Skeletal muscle satellite cell (primary cell): ENCODE measurements at regions not wholly inside any gene's neighbourhood (a gene's known extent, or its start where the extent isn't known, plus 50 kb on each side); places are given as distances from the start of the nearest gene placed in this dataset.

Experiments
- H3K27me3 ChIP-seq: 2 replicates; pipeline ENCODE4 v1.7.0; 2013; ENCODE audit warnings: low read length; ENCODE audit not compliant: control insufficient read depth, insufficient read depth
- H3K36me3 ChIP-seq: 2 replicates; pipeline ENCODE4 v1.7.0; 2013; ENCODE audit warnings: mild to moderate bottlenecking, control low read depth, low read length; ENCODE audit not compliant: insufficient read depth
- H3K4me1 ChIP-seq: 2 replicates; pipeline ENCODE4 v1.7.0; 2013; ENCODE audit warnings: low read length; ENCODE audit not compliant: control insufficient read depth, insufficient read depth
- H3K4me2 ChIP-seq: 2 replicates; pipeline ENCODE4 v1.7.0; 2013; ENCODE audit warnings: mild to moderate bottlenecking, low read length
- H3K4me3 ChIP-seq: 2 replicates; pipeline ENCODE4 v1.7.0; 2013; ENCODE audit warnings: low read length
- H3K9ac ChIP-seq: 2 replicates; pipeline ENCODE4 v1.7.0; 2013; ENCODE audit warnings: mild to moderate bottlenecking, low read depth, low read length, moderate library complexity
- H3K9me3 ChIP-seq: replicated peaks from 2 replicates; pipeline ENCODE4 v1.7.0; 2013; ENCODE audit warnings: mild to moderate bottlenecking, control low read depth, low read length

DNA sequence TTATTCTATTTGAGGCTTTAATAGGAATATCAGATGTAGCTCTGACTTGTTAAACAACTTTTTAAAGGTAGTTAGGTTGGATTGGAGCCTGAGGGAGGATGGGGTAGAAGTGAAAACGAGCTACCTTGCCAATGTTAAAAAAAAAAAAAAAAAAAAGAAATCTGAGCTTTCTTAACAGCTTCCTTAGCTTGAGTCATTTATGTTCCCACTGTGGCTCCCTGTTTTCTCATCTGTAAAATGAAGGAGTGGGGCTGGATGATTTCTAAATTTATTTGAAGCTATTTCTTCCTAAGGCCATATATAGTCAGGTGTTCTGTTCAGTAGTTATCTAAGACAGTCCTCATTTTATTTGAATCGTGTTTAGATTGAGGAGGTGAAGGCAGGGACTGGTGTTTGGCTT lies 105.7 kb downstream of the EDEM1 start:
- Histone ChIP-seq H3K9me3 (no peaks in the 10 kb centered on the region), H3K27me3 (no peaks in the 10 kb centered on the region), H3K4me3 (no peak overlapping the region), H3K36me3 (no peaks in the 10 kb centered on the region), H3K9ac (no peak overlapping the region), H3K4me2 (no peak overlapping the region), H3K4me1 (no peaks in the 10 kb centered on the region)

DNA sequence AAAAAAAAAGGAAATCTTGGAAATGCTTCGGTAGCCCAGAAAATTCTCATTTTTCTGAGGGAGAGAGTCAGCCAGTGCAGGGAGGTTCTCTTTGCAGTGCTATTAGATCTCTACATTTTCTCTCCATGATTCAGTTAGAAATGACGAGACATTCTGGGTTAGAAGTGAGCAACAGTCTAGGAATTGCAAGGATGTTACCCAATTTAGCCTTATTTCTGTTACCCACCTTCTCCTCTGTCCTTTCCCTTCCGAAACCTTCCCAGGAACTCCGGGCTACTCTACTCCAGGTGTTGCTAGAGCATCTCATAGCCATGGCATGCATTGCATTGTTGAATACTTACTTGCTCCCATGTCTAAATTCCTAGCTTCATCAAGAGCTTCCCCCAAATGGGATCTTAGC lies 106.8 kb downstream of the EDEM1 start:
- Histone ChIP-seq H3K9ac (no peak overlapping the region), H3K4me3 (no peak overlapping the region), H3K27me3 (no peaks in the 10 kb centered on the region), H3K36me3 (no peaks in the 10 kb centered on the region), H3K4me1 (no peaks in the 10 kb centered on the region), H3K9me3 (no peaks in the 10 kb centered on the region), H3K4me2 (no peak overlapping the region)

DNA sequence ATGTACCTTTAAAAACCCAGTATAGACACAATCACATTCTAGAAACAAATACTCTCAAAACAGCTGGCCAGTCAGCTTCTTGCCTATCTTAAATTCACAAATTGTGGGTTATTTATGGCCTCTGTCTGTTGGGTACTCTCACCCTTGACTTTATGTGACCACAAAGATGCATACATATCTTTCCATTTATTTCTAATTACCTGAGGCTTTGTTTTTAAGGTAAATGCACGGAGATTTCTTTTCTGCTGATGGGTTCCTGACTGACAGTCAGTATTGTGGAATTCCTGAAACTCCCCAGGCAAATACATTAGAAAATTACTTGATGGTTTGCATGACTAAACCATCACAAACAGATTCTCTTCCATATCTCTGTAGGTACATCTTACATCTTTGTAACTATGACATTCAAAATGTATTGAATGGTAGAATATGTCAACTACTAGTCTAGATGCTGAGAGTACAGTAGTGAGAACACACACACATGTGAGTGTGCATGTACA lies 107.7 kb downstream of the EDEM1 start:
- no peaks in the 10 kb centered on the region for H3K27me3 ChIP-seq
- H3K4me3 ChIP-seq: no peak overlapping the region
- H3K9me3 ChIP-seq: no peaks in the 10 kb centered on the region
- no peaks in the 10 kb centered on the region for H3K36me3 ChIP-seq
- H3K4me1 ChIP-seq: no peaks in the 10 kb centered on the region
- H3K4me2 ChIP-seq: no peak overlapping the region
- no peak overlapping the region for H3K9ac ChIP-seq

DNA sequence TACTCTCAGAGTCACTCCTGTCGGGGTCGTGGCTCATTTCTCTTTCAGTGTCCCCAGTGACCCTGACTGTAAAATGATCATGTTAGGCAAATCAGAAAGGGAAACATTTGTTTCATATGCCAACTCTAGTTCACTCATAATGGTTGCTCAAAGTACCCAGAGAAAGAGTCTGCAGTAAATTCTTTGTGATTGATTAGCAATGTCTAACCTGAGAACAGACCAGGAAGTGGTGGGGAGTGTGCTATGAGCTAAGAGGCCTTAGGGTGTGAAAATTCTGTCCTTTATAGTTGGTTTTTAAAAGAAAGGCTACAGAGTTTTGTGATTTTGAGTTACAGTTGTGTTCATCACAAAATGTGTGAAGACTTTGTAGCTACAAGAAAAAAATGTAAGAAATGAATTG lies 108.9 kb downstream of the EDEM1 start:
- Histone ChIP-seq H3K9ac (no peak overlapping the region), H3K4me3 (no peak overlapping the region), H3K36me3 (no peaks in the 10 kb centered on the region), H3K4me2 (no peak overlapping the region), H3K9me3 (no peaks in the 10 kb centered on the region), H3K4me1 (no peaks in the 10 kb centered on the region), H3K27me3 (no peaks in the 10 kb centered on the region)

DNA sequence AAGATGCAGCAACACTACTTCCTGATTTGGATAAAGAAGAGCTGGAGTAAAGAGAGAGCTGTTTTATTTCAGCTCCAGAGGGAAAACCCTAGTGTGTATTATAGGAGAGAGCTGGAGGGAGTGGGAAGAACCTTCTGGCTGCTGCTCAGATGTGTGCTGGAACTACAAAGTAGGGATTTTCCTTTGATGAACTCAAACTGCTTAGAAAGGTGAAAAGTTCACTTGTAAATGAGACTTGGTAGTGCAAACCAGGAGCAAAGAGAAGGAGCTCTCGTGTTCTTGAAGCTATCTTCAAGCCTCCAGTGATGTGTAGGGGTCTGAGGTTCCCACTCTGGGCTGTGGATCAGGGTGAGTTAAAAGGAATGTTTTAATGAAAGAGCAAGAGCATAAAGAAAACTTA lies 110.4 kb downstream of the EDEM1 start:
- H3K9me3 ChIP-seq: no peaks in the 10 kb centered on the region
- no peaks in the 10 kb centered on the region for H3K36me3 ChIP-seq
- H3K9ac ChIP-seq: no peak overlapping the region
- H3K27me3 ChIP-seq: no peaks in the 10 kb centered on the region
- no peak overlapping the region for H3K4me3 ChIP-seq
- H3K4me2 ChIP-seq: no peak overlapping the region
- no peaks in the 10 kb centered on the region for H3K4me1 ChIP-seq

DNA sequence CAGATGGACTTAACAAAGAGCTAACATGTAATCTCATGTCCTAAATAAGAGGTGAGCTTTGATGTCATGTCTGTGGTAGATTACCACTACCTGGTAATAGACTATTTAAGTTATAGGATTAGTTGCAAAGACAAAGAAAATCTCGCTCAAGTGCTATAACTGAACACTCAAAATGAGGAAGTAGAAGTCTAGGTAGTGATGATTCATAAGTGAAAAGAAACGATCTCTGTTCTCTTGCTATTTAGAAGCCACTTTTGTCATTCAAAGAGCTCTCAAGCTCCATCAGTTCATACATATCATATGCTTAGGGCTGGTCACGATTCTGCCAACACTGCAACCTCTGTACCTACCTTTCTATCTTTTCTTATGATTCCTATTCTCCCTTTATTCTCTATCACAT lies 110.9 kb downstream of the EDEM1 start:
- H3K27me3 ChIP-seq: no peaks in the 10 kb centered on the region
- H3K36me3 ChIP-seq: no peaks in the 10 kb centered on the region
- H3K4me3 ChIP-seq: no peak overlapping the region
- H3K4me2 ChIP-seq: no peak overlapping the region
- no peaks in the 10 kb centered on the region for H3K4me1 ChIP-seq
- no peak overlapping the region for H3K9ac ChIP-seq
- no peaks in the 10 kb centered on the region for H3K9me3 ChIP-seq

DNA sequence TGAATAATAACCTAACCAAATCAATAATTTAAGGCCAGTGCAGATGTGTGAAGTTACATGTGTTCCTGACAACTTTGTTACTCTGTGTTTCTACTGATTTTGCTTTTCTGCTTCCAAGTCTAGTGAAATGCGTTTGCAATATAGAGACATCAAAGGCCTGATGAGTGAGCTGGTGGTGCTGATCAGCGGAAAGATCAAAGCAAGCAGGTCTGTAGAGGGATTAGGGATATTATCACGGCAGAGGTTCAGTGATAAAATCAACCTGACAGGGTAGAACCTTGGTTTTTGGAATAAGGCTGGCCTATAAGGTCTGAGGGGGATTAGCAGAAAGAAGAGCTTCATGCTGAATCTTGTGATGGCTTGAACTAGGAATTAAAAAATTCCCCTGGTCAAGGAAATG lies 111.7 kb downstream of the EDEM1 start:
- H3K4me3 ChIP-seq: no peak overlapping the region
- no peaks in the 10 kb centered on the region for H3K27me3 ChIP-seq
- no peaks in the 10 kb centered on the region for H3K36me3 ChIP-seq
- H3K9ac ChIP-seq: no peak overlapping the region
- no peaks in the 10 kb centered on the region for H3K4me1 ChIP-seq
- no peaks in the 10 kb centered on the region for H3K9me3 ChIP-seq
- H3K4me2 ChIP-seq: no peak overlapping the region

DNA sequence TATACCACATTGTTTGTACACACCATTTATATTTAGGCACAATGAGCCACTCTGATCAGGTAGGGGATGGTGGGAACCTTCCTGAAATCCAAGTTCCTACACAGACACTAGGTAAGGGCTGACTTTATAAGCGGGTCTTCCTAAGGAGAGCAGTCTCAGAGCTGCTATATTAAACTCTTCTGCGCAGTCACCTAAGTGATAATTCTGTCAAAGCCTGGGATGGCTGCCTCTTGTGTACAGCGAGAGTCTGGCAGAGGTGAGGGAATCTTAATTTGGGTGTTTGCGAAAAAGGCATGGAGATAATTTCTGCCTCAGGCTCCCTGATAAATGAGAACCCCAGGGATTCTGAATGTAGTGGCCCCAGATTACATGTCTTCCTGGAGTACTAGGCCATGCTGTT lies 113.1 kb downstream of the EDEM1 start:
- H3K9ac ChIP-seq: no peak overlapping the region
- H3K4me2 ChIP-seq: no peak overlapping the region
- H3K4me1 ChIP-seq: no peaks in the 10 kb centered on the region
- no peaks in the 10 kb centered on the region for H3K9me3 ChIP-seq
- H3K36me3 ChIP-seq: no peaks in the 10 kb centered on the region
- no peak overlapping the region for H3K4me3 ChIP-seq
- H3K27me3 ChIP-seq: no peaks in the 10 kb centered on the region

DNA sequence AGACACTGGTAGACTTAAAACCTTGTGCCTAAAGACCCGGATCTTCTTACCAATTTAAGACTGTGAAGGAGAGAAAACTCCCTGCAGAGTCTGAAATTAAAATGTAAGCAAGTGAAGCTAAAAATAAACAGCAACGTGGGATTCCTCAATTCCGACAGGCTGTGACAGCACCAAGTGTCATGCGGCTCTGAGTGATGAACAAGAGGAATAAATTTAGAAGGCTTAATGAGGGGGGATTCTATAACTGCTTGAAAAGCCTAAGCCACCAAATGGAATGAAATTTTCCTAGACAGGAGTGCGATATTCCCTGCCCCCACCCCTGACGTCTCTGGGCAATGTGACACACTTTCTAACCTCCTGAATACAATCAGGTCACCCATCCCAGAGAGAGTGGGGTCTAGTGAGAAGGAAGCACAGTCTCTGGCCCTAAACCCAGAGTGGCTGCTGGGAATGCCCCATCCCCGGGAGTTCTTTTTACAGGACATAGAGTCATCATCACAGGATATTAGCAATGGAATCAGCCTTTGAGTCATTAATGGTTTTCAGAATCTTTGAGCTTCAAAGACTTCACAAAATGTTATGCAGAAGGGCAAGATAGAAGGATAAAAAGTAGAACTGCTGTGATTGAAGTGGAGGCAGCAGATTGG lies 114.3 kb downstream of the EDEM1 start:
- Histone ChIP-seq H3K4me3 (no peak overlapping the region), H3K36me3 (no peaks in the 10 kb centered on the region), H3K4me2 (no peak overlapping the region), H3K4me1 (no peaks in the 10 kb centered on the region), H3K9me3 (no peaks in the 10 kb centered on the region), H3K9ac (no peak overlapping the region), H3K27me3 (no peaks in the 10 kb centered on the region)

DNA sequence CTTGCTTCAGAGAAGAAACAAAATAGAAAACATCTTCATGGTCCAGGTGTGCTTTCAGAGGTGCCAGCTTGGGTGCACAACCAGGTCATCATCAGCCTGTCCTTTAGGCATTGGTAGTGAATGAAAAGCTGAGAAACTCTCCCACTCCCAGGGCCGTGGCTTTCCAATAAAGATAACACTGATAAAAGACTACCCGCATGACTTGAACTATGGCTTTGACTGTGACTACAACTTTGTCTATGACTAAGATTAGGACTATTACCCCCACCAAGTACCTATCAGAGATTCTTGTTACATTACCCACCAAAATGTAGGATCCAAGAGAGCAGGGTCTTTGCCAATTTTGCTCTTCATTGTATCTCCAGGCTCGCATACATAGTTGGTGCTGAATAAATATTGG lies 115.2 kb downstream of the EDEM1 start:
- Histone ChIP-seq H3K4me1 (no peaks in the 10 kb centered on the region), H3K27me3 (no peaks in the 10 kb centered on the region), H3K9me3 (no peaks in the 10 kb centered on the region), H3K4me3 (no peak overlapping the region), H3K4me2 (no peak overlapping the region), H3K9ac (no peak overlapping the region), H3K36me3 (no peaks in the 10 kb centered on the region)

DNA sequence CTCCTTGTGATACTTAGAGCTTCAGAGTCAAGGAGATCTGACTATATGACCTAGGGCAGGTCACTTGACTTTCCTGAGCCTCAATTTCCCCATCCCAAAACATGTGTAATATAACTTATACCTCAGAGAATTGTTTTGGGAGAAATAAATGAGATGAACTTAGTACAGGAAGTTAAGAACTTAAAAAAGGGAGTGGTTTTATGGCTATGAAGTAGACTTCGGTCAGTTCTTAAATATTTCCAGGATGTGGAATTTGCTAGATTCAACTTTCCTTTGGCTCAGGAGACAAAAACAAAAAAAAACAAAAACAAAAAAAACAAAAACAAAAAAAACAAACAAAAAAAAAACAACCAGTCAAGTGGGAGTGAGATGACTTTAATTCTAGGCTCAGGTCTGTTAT lies 116.7 kb downstream of the EDEM1 start:
- H3K4me2 ChIP-seq: no peak overlapping the region
- no peaks in the 10 kb centered on the region for H3K9me3 ChIP-seq
- no peaks in the 10 kb centered on the region for H3K4me1 ChIP-seq

DNA sequence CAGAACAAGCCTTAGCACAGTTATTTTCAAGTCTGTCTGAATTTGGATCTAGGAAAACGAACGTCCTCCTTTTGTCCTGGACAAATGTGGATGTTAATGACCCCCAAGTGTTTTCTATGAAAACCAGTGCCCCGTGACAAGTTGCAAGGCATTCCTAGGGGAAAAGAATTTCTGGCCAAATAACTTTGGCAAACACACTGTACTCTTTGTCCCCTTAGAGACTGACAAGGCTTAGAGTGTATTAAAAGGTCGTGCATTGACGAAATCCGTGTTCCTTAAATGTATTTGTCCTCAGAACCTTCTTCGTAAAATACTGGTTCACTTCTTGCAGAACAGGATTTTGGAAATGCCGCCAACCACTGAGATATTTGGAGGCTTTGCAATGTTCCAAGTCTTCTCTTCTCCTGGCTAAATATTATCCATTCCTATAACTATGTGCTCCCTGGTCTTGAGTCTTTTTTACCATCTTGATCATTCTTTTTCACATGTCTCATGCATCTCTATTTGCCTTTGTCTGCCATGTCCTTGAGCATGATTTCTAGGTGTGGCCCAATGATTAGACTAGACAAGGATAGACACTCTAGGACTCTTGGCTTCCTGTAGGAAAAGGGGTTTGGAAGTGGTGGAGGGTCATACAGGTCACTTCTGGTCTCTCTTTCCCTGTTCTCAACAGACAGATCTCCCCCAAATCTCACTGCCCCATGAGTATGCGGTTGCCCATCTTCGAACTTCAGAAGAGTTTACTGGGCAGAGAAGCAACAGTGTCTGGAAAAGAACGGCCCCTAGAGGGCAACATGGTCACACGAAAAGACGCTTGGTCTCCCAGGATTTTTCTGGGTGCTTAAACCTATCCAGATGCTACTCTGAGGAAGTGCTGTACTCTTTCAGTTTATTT lies 117.5 kb downstream of the EDEM1 start:
- Histone ChIP-seq H3K4me2 (no peak overlapping the region), H3K27me3 (no peaks in the 10 kb centered on the region), H3K9me3 (no peaks in the 10 kb centered on the region), H3K36me3 (no peaks in the 10 kb centered on the region), H3K4me1 (no peaks in the 10 kb centered on the region), H3K9ac (no peak overlapping the region), H3K4me3 (no peak overlapping the region)

More for the DNA sequence above, 116.7 kb downstream of the EDEM1 start:
- no peak overlapping the region for H3K4me3 ChIP-seq
- H3K9ac ChIP-seq: no peak overlapping the region
- no peaks in the 10 kb centered on the region for H3K27me3 ChIP-seq
- H3K36me3 ChIP-seq: no peaks in the 10 kb centered on the region
